ENCODE measurements at regions not wholly inside any gene's neighbourhood (a gene's known extent, or its start where the extent isn't known, plus 50 kb on each side); places are given as distances from the start of the nearest gene placed in this dataset.

DNA sequence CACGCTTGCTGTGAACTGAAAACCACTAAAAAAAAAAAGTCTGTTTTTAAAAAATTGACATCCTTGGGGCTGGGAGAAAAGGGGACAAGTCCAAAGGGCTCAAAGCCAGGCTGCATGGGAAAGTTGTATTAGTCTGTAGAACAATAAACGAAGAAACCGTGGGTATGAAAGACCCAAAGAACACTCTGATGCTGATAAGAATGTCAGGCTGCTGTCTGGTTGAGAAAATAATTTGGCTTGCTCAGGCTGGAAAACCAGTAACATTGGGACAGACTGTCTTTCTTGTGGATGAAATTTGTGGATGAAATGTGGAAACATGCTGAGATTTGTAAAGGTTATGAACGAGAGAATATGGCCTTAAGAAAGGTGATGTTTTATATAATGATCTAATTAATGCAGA is 68.5 kb upstream of the HSPB3 start:
- no peak for TF ChIP-seq POLR2A (IDR thresholded peaks at IDR 0.05)
- TF ChIP-seq, protein P1, sequence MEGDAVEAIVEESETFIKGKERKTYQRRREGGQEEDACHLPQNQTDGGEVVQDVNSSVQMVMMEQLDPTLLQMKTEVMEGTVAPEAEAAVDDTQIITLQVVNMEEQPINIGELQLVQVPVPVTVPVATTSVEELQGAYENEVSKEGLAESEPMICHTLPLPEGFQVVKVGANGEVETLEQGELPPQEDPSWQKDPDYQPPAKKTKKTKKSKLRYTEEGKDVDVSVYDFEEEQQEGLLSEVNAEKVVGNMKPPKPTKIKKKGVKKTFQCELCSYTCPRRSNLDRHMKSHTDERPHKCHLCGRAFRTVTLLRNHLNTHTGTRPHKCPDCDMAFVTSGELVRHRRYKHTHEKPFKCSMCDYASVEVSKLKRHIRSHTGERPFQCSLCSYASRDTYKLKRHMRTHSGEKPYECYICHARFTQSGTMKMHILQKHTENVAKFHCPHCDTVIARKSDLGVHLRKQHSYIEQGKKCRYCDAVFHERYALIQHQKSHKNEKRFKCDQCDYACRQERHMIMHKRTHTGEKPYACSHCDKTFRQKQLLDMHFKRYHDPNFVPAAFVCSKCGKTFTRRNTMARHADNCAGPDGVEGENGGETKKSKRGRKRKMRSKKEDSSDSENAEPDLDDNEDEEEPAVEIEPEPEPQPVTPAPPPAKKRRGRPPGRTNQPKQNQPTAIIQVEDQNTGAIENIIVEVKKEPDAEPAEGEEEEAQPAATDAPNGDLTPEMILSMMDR (IDR thresholded peaks at IDR 0.05 in 4 of 5, conservative IDR thresholded peaks at IDR 0.05 in 1 of 5), result no peak

Data from gastrocnemius medialis (tissue), 4 donors.